ENCODE measurements at regions not wholly inside any gene's neighbourhood (a gene's known extent, or its start where the extent isn't known, plus 50 kb on each side); places are given as distances from the start of the nearest gene placed in this dataset.

DNA sequence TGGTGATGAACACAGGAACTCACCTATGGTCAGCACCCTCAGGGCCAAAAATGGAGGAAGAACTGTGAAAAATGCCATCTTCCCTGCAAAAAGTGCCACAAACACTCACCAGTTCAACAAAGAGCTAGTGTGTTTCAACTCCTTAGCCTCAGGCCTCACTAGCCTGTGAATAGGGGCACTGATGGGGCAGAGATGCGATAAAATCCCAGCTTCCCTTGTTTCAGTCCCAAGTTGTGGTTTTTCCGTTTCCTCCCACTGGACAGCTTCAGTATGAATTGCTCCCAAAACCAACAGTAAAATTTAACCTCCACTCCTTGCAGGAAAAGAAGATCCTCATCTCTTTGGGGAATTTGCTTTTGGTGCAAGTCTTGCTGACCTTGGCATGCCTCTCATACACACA, 117.4 kb upstream of the ADAMTS9 start:
- Mint-ChIP-seq H3K4me3 (ENCODE audit: unreplicated experiment) (no peak overlapping the region), H3K27ac (ENCODE audit: unreplicated experiment) (no peak overlapping the region), H3K36me3 (ENCODE audit: low read depth) (no peaks in the 10 kb centered on the region), H3K4me1 (ENCODE audit: low read depth) (no peaks in the 10 kb centered on the region), H3K27me3 (ENCODE audit: low read depth) (peaks cover 1% of the 10 kb centered on the region), H3K9me3 (ENCODE audit: low read depth) (no peaks in the 10 kb centered on the region)
- no peak for DNase-seq (ENCODE audit: low spot score)
- no peak for TF ChIP-seq CTCF (IDR thresholded peaks at IDR 0.05)

GRCh38 chr3:64803469-64803868, 115.7 kb upstream of the ADAMTS9 start:
- Mint-ChIP-seq H3K4me3 (ENCODE audit: unreplicated experiment) (no peak overlapping the region), H3K27me3 (ENCODE audit: low read depth) (peaks cover 1% of the 10 kb centered on the region), H3K27ac (ENCODE audit: unreplicated experiment) (no peak overlapping the region), H3K4me1 (ENCODE audit: low read depth) (no peaks in the 10 kb centered on the region), H3K9me3 (ENCODE audit: low read depth) (no peaks in the 10 kb centered on the region), H3K36me3 (ENCODE audit: low read depth) (no peaks in the 10 kb centered on the region)
- no peak for TF ChIP-seq CTCF (IDR thresholded peaks at IDR 0.05)
- DNase-seq (ENCODE audit: low spot score), result no peak

GRCh38 chr3:64802460-64802859, 114.7 kb upstream of the ADAMTS9 start:
- H3K4me3 Mint-ChIP-seq (ENCODE audit: unreplicated experiment), result no peak overlapping the region
- H3K9me3 Mint-ChIP-seq (ENCODE audit: low read depth), result no peaks in the 10 kb centered on the region
- no peak overlapping the region for H3K27ac Mint-ChIP-seq (ENCODE audit: unreplicated experiment)
- H3K27me3 Mint-ChIP-seq (ENCODE audit: low read depth), result peaks cover 1% of the 10 kb centered on the region
- no peaks in the 10 kb centered on the region for H3K4me1 Mint-ChIP-seq (ENCODE audit: low read depth)
- H3K36me3 Mint-ChIP-seq (ENCODE audit: low read depth), result no peaks in the 10 kb centered on the region
- DNase-seq (ENCODE audit: low spot score), result no peak
- TF ChIP-seq CTCF (IDR thresholded peaks at IDR 0.05), result no peak

GRCh38 chr3:64801856-64802255, 114.1 kb upstream of the ADAMTS9 start:
- Mint-ChIP-seq H3K27ac (ENCODE audit: unreplicated experiment) (no peak overlapping the region), H3K27me3 (ENCODE audit: low read depth) (peaks cover 1% of the 10 kb centered on the region), H3K4me1 (ENCODE audit: low read depth) (no peaks in the 10 kb centered on the region), H3K9me3 (ENCODE audit: low read depth) (no peaks in the 10 kb centered on the region), H3K36me3 (ENCODE audit: low read depth) (no peaks in the 10 kb centered on the region), H3K4me3 (ENCODE audit: unreplicated experiment) (no peak overlapping the region)
- TF ChIP-seq CTCF (IDR thresholded peaks at IDR 0.05), result no peak
- DNase-seq (ENCODE audit: low spot score), result no peak

DNA sequence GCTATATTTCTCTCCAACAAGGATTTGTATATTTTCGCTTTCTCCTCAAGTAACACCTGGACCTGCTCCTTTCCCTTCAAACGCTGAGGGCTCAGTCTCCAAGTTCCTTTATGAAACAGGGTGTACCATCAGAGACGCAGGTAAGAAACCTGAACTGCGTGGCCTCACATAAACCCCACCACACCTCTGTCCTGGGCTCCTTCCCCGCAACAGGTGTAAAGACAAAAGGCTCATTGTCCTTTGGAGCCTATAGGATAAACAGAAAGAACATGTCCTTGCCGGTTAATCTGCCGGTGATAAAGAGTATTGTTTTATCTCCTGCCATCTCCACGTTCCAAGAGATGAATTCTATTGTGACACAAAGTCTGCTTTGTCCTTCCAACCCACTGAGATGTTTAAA, 111.8 kb upstream of the ADAMTS9 start:
- H3K36me3 Mint-ChIP-seq (ENCODE audit: low read depth), result no peaks in the 10 kb centered on the region
- no peak overlapping the region for H3K4me3 Mint-ChIP-seq (ENCODE audit: unreplicated experiment)

More for the DNA sequence above, 111.8 kb upstream of the ADAMTS9 start:
- Mint-ChIP-seq H3K9me3 (ENCODE audit: low read depth) (no peaks in the 10 kb centered on the region), H3K27me3 (ENCODE audit: low read depth) (no peaks in the 10 kb centered on the region), H3K27ac (ENCODE audit: unreplicated experiment) (no peak overlapping the region), H3K4me1 (ENCODE audit: low read depth) (no peaks in the 10 kb centered on the region)
- no peak for TF ChIP-seq CTCF (IDR thresholded peaks at IDR 0.05)
- no peak for DNase-seq (ENCODE audit: low spot score)
